Neural cell (in vitro differentiated cells): ENCODE measurements at regions not wholly inside any gene's neighbourhood (a gene's known extent, or its start where the extent isn't known, plus 50 kb on each side); places are given as distances from the start of the nearest gene placed in this dataset.

ENCODE experiments used
- H2AFZ ChIP-seq: fragments of 200-600, 300-800 bp; sonication (generic), shearing (Covaris generic); 2 replicates; pipeline ENCODE4 v1.6.0; 2014; ENCODE audit warnings: low read depth, mild to moderate bottlenecking, antibody characterized with exemption, low read length, moderate library complexity
- H3F3A ChIP-seq: fragments of 200-600 bp; shearing (Covaris generic); 2 replicates; pipeline ENCODE4 v1.6.1; 2016; ENCODE audit warnings: mild to moderate bottlenecking, moderate library complexity, mixed read lengths, antibody characterized with exemption, low read length; ENCODE audit not compliant: insufficient read depth, poor library complexity, severe bottlenecking
- H3K27ac ChIP-seq: fragments of 200-600, 300-800 bp; sonication (generic), shearing (Covaris generic); 2 replicates; pipeline ENCODE4 v1.5.1; 2014; ENCODE audit warnings: mild to moderate bottlenecking, low read length, moderate library complexity
- H3K27me3 ChIP-seq: fragments of 300-800, 200-600 bp; sonication (generic), shearing (Covaris generic); 2 replicates; pipeline ENCODE4 v1.6.0; 2014; ENCODE audit warnings: mild to moderate bottlenecking, low read depth, low read length, moderate library complexity; ENCODE audit not compliant: insufficient read depth
- H3K36me3 ChIP-seq: fragments of 300-800, 200-600 bp; sonication (generic), shearing (Covaris generic); 2 replicates; pipeline ENCODE4 v1.5.1; 2014; ENCODE audit warnings: mild to moderate bottlenecking, antibody characterized with exemption, low read length, moderate library complexity; ENCODE audit not compliant: insufficient read depth
- H3K4me2 ChIP-seq: fragments of 300-800, 200-600 bp; sonication (generic), shearing (Covaris generic); 2 replicates; pipeline ENCODE4 v1.6.0; 2014; ENCODE audit warnings: mild to moderate bottlenecking, low read length
- H3K4me3 ChIP-seq: fragments of 300-800, 200-600 bp; sonication (generic), shearing (Covaris generic); 2 replicates; pipeline ENCODE4 v1.5.1; 2014; ENCODE audit warnings: mild to moderate bottlenecking, low read length, moderate library complexity
- H3K79me2 ChIP-seq: fragments of 200-600 bp; shearing (Covaris generic); replicated peaks from 2 replicates; pipeline ENCODE4 v1.6.0; 2014; ENCODE audit warnings: mild to moderate bottlenecking, low read length, moderate library complexity; ENCODE audit not compliant: insufficient read depth
- H3K9ac ChIP-seq: fragments of 300-800, 200-600 bp; sonication (generic), shearing (Covaris generic); 2 replicates; pipeline ENCODE4 v1.6.1; 2016; ENCODE audit warnings: mild to moderate bottlenecking, low read length, mixed read lengths
- H3K9me2 ChIP-seq: fragments of 200-600 bp; shearing (Covaris generic); 2 replicates; pipeline ENCODE4 v1.6.1; 2016; ENCODE audit warnings: mild to moderate bottlenecking, low read length, mixed read lengths; ENCODE audit not compliant: insufficient read depth
- H3K9me3 ChIP-seq: fragments of 200-600, 300-800 bp; sonication (generic), shearing (Covaris generic); 2 replicates; pipeline ENCODE4 v1.6.1; 2016; ENCODE audit warnings: mild to moderate bottlenecking, mixed run types, low read length, moderate library complexity, mixed read lengths
- H4K20me1 ChIP-seq: fragments of 200-600 bp; shearing (Covaris generic); 2 replicates; pipeline ENCODE4 v1.6.1; 2016; ENCODE audit warnings: mild to moderate bottlenecking, mixed run types; ENCODE audit not compliant: insufficient read depth
- EP300 ChIP-seq: fragments of 450-650 bp; conservative IDR thresholded peaks from 2 replicates; pipeline ENCODE4 v1.6.1; 2014; ENCODE audit warnings: antibody characterized with exemption, mild to moderate bottlenecking, moderate library complexity; ENCODE audit not compliant: poor library complexity, severe bottlenecking
- EZH2 ChIP-seq: fragments of 200-600, 300-800 bp; shearing (Covaris generic), sonication (generic); IDR thresholded peaks from 2 replicates; pipeline ENCODE4 v1.6.1; 2014; ENCODE audit warnings: antibody characterized with exemption, low read length, borderline replicate concordance, mild to moderate bottlenecking; ENCODE audit not compliant: insufficient read depth, poor library complexity, severe bottlenecking
- MXI1 ChIP-seq: fragments of 450-650 bp; conservative IDR thresholded peaks from 2 replicates; pipeline ENCODE4 v1.6.1; 2014; ENCODE audit warnings: antibody characterized with exemption, mild to moderate bottlenecking; ENCODE audit not compliant: poor library complexity, severe bottlenecking
- POLR2AphosphoS5 ChIP-seq: IDR thresholded peaks from 2 replicates; pipeline ENCODE4 v1.6.1; 2012
- RAD21 ChIP-seq: fragments of 450-650 bp; conservative IDR thresholded peaks from 2 replicates; pipeline ENCODE4 v1.6.1; 2014; ENCODE audit warnings: antibody characterized with exemption, mild to moderate bottlenecking, moderate library complexity
- REST ChIP-seq: IDR thresholded peaks from 2 replicates; pipeline ENCODE4 v1.6.1; 2012; ENCODE audit warnings: borderline replicate concordance
- SMC3 ChIP-seq: fragments of 450-650 bp; conservative IDR thresholded peaks from 2 replicates; pipeline ENCODE4 v1.6.1; 2014; ENCODE audit warnings: antibody characterized with exemption, mild to moderate bottlenecking, moderate library complexity; ENCODE audit not compliant: poor library complexity
- TAF1 ChIP-seq: IDR thresholded peaks from 2 replicates; pipeline ENCODE4 v1.6.1; 2012; ENCODE audit warnings: low read depth
- TF ChIP-seq, protein P1 (sequence below): fragments of 450-650 bp; IDR thresholded peaks from 2 replicates; pipeline ENCODE4 v1.5.1; 2014; ENCODE audit warnings: antibody characterized with exemption, mild to moderate bottlenecking, moderate library complexity; ENCODE audit not compliant: poor library complexity, severe bottlenecking

- H3K9ac ChIP-seq, result no peak overlapping the region
- H3K4me3 ChIP-seq, result no peak overlapping the region
- H2AFZ ChIP-seq, result no peak overlapping the region
- H3K36me3 ChIP-seq, result no peaks in the 10 kb centered on the region
- H3F3A ChIP-seq, result no peaks in the 10 kb centered on the region
- no peaks in the 10 kb centered on the region for H4K20me1 ChIP-seq
- H3K9me2 ChIP-seq, result no peaks in the 10 kb centered on the region
- no peak overlapping the region for H3K27ac ChIP-seq
- no peak for TF ChIP-seq EP300
- TF ChIP-seq, protein P1, sequence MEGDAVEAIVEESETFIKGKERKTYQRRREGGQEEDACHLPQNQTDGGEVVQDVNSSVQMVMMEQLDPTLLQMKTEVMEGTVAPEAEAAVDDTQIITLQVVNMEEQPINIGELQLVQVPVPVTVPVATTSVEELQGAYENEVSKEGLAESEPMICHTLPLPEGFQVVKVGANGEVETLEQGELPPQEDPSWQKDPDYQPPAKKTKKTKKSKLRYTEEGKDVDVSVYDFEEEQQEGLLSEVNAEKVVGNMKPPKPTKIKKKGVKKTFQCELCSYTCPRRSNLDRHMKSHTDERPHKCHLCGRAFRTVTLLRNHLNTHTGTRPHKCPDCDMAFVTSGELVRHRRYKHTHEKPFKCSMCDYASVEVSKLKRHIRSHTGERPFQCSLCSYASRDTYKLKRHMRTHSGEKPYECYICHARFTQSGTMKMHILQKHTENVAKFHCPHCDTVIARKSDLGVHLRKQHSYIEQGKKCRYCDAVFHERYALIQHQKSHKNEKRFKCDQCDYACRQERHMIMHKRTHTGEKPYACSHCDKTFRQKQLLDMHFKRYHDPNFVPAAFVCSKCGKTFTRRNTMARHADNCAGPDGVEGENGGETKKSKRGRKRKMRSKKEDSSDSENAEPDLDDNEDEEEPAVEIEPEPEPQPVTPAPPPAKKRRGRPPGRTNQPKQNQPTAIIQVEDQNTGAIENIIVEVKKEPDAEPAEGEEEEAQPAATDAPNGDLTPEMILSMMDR, result no peak
- TF ChIP-seq EZH2, result no peak
- TF ChIP-seq MXI1, result no peak
- no peak for TF ChIP-seq SMC3
- no peak for TF ChIP-seq RAD21
- TF ChIP-seq POLR2AphosphoS5, result no peak
- TF ChIP-seq TAF1, result no peak
- TF ChIP-seq REST, result no peak
- H3K4me2 ChIP-seq, result no peak overlapping the region
- no peaks in the 10 kb centered on the region for H3K27me3 ChIP-seq
- H3K9me3 ChIP-seq, result no peaks in the 10 kb centered on the region
- no peaks in the 10 kb centered on the region for H3K79me2 ChIP-seq
Measured at GRCh38 chr21:16133248-16133647, 403.5 kb downstream of the USP25 start.

- no peaks in the 10 kb centered on the region for H4K20me1 ChIP-seq
- H3K4me3 ChIP-seq, result no peak overlapping the region
- no peak overlapping the region for H3K27ac ChIP-seq
- no peaks in the 10 kb centered on the region for H3K36me3 ChIP-seq
- no peak overlapping the region for H3K9ac ChIP-seq
- H3K4me2 ChIP-seq, result no peak overlapping the region
- H3K27me3 ChIP-seq, result no peaks in the 10 kb centered on the region
- no peaks in the 10 kb centered on the region for H3K9me2 ChIP-seq
- H3F3A ChIP-seq, result no peaks in the 10 kb centered on the region
- TF ChIP-seq MXI1 (no peak), RAD21 (no peak), POLR2AphosphoS5 (no peak), SMC3 (no peak), EZH2 (no peak), TAF1 (no peak), REST (no peak), EP300 (no peak)
- TF ChIP-seq, protein P1, result no peak
- no peaks in the 10 kb centered on the region for H3K79me2 ChIP-seq
- H3K9me3 ChIP-seq, result no peaks in the 10 kb centered on the region
- no peak overlapping the region for H2AFZ ChIP-seq
Measured at GRCh38 chr21:16134134-16134533, 404.4 kb downstream of the USP25 start.
